Liver (tissue), 7 donors: ENCODE measurements at regions not wholly inside any gene's neighbourhood (a gene's known extent, or its start where the extent isn't known, plus 50 kb on each side); places are given as distances from the start of the nearest gene placed in this dataset.

ENCODE experiments used
- DNase-seq: peaks from one replicate; pipeline ENCODE4 v3.0.0-alpha.2; 2017; ENCODE audit warnings: low spot score
- H3K27ac ChIP-seq, 2 donors: one replicate each; pipeline ENCODE4 v1.7.0; 2013; ENCODE audit warnings: inconsistent platforms in 2 of 2, low read length in 2 of 2, control low read depth in 1 of 2, low read depth in 1 of 2, mild to moderate bottlenecking in 1 of 2
- H3K27me3 ChIP-seq, 4 donors: one replicate each; pipeline versions ENCODE4 v1.6.1 to v1.7.0; 2013; ENCODE audit warnings: low read length in 3 of 4, inconsistent platforms in 1 of 4, mild to moderate bottlenecking in 1 of 4, moderate library complexity in 1 of 4; ENCODE audit not compliant: control insufficient read depth in 4 of 4, insufficient read depth in 4 of 4
- H3K36me3 ChIP-seq, 4 donors: one replicate each; pipeline versions ENCODE4 v1.6.1 to v1.7.0; 2013; ENCODE audit warnings: low read length in 3 of 4, mild to moderate bottlenecking in 3 of 4, low read depth in 1 of 4, moderate library complexity in 1 of 4; ENCODE audit not compliant: control insufficient read depth in 4 of 4, insufficient read depth in 3 of 4
- H3K4me1 ChIP-seq, 4 donors: one replicate each; pipeline versions ENCODE4 v1.6.1 to v1.7.0; 2013; ENCODE audit warnings: low read length in 3 of 4, mild to moderate bottlenecking in 3 of 4, moderate library complexity in 1 of 4; ENCODE audit not compliant: control insufficient read depth in 4 of 4, insufficient read depth in 4 of 4
- H3K4me3 ChIP-seq, 3 donors: one replicate each; pipeline versions ENCODE4 v1.6.1 to v1.7.0; 2013; ENCODE audit warnings: low read length in 3 of 3, control low read depth in 1 of 3, low read depth in 1 of 3, mild to moderate bottlenecking in 1 of 3
- H3K9ac ChIP-seq, 2 donors: one replicate each; pipeline ENCODE4 v1.7.0; 2013; ENCODE audit warnings: low read length in 2 of 2, mild to moderate bottlenecking in 2 of 2, moderate library complexity in 2 of 2, control low read depth in 1 of 2, low read depth in 1 of 2
- H3K9me3 ChIP-seq, 4 donors: one replicate each; pipeline versions ENCODE4 v1.6.1 to v1.7.0; 2013; ENCODE audit warnings: low read length in 3 of 4; ENCODE audit not compliant: control insufficient read depth in 4 of 4
- EGR1 ChIP-seq, 2 donors: IDR thresholded peaks; 2 replicates each; pipeline ENCODE4 v1.6.1; 2016 to 2018; ENCODE audit warnings: antibody characterized with exemption in 2 of 2, low read depth in 2 of 2
- FOXA1 ChIP-seq: IDR thresholded peaks from 2 replicates; pipeline ENCODE4 v1.6.1; 2016; ENCODE audit warnings: antibody characterized with exemption
- FOXA2 ChIP-seq: IDR thresholded peaks from 2 replicates; pipeline ENCODE4 v1.6.1; 2016; ENCODE audit warnings: antibody characterized with exemption
- GABPA ChIP-seq, 2 donors: IDR thresholded peaks in 1 of 2; conservative IDR thresholded peaks in 1 of 2; 2 replicates each; pipeline ENCODE4 v1.6.1; 2016; ENCODE audit warnings: antibody characterized with exemption in 2 of 2, mild to moderate bottlenecking in 1 of 2, moderate library complexity in 1 of 2
- HNF4A ChIP-seq, 2 donors: conservative IDR thresholded peaks; 2 replicates each; pipeline ENCODE4 v1.6.1; 2016; ENCODE audit warnings: antibody characterized with exemption in 2 of 2, mild to moderate bottlenecking in 2 of 2
- HNF4G ChIP-seq: IDR thresholded peaks from 2 replicates; pipeline ENCODE4 v1.6.1; 2016; ENCODE audit warnings: antibody characterized with exemption
- JUND ChIP-seq, 2 donors: IDR thresholded peaks; 2 replicates each; pipeline ENCODE4 v1.6.1; 2016; ENCODE audit warnings: antibody characterized with exemption in 2 of 2
- NR2F2 ChIP-seq: IDR thresholded peaks from 2 replicates; pipeline ENCODE4 v1.6.1; 2016; ENCODE audit warnings: antibody characterized with exemption
- RAD21 ChIP-seq, 2 donors: IDR thresholded peaks; 2 replicates each; pipeline ENCODE4 v1.6.1; 2016; ENCODE audit warnings: antibody characterized with exemption in 2 of 2, mild to moderate bottlenecking in 2 of 2
- RXRA ChIP-seq, 2 donors: IDR thresholded peaks; 2 replicates each; pipeline ENCODE4 v1.6.1; 2017 to 2018; ENCODE audit warnings: antibody characterized with exemption in 2 of 2, mild to moderate bottlenecking in 1 of 2
- SP1 ChIP-seq: IDR thresholded peaks from 2 replicates; pipeline ENCODE4 v1.6.1; 2018; ENCODE audit warnings: antibody characterized with exemption, mild to moderate bottlenecking
- TAF1 ChIP-seq: conservative IDR thresholded peaks from 2 replicates; pipeline ENCODE4 v1.6.1; 2016; ENCODE audit warnings: antibody characterized with exemption, mild to moderate bottlenecking
- YY1 ChIP-seq: IDR thresholded peaks from 2 replicates; pipeline ENCODE4 v1.6.1; 2016; ENCODE audit warnings: antibody characterized with exemption, mild to moderate bottlenecking
- TF ChIP-seq, protein P1 (sequence below): IDR thresholded peaks from 2 replicates; pipeline ENCODE4 v1.6.1; 2016; ENCODE audit warnings: antibody characterized with exemption
- TF ChIP-seq, protein P2 (sequence below): IDR thresholded peaks from 2 replicates; pipeline ENCODE4 v1.6.1; 2016; ENCODE audit warnings: antibody characterized with exemption
- TF ChIP-seq, protein P3 (sequence below): fragments of 150-350 bp; IDR thresholded peaks from 2 replicates; pipeline ENCODE4 v1.5.1; 2017; ENCODE audit warnings: improper control_type of control experiment, low read depth, low read length; ENCODE audit not compliant: missing input control
- TF ChIP-seq, protein P4 (sequence below): IDR thresholded peaks from 2 replicates; pipeline ENCODE4 v1.6.1; 2016; ENCODE audit warnings: antibody characterized with exemption, mild to moderate bottlenecking
- donor health status: healthy.
- donor health status: healthy.
- donor health status: healthy.
- donor health status: healthy.

DNA sequence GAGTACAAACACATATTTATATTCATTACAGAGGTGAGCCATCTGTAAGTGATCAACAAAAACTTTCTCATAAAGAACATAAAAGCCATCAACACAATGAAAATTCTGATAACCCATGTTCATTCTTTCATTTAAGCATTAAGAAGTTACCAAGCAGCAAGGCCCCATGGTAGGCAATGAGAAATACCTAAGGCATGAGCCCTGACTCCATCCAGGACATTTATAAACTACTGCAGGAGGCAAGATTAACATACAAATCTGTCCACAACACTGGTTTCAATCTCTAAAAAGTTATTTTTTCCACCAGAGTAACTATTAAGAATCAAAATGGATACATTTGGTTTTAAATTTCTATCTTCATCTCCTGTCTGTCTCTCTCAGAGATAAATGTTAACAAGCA, 76.1 kb downstream of the SIPA1L2 start:
- no peaks in the 10 kb centered on the region for H3K36me3 ChIP-seq
- TF ChIP-seq YY1 (no peak), RXRA (IDR thresholded peaks at IDR 0.05) (no peak), TAF1 (no peak), JUND (IDR thresholded peaks at IDR 0.05) (no peak), HNF4A (conservative IDR thresholded peaks at IDR 0.05) (no peak), GABPA (IDR thresholded peaks at IDR 0.05 in 1 of 2, conservative IDR thresholded peaks at IDR 0.05 in 1 of 2) (no peak), HNF4G (no peak), FOXA1 (no peak), EGR1 (IDR thresholded peaks at IDR 0.05; ENCODE audit: low read depth in 2 of 2) (no peak), NR2F2 (no peak), RAD21 (IDR thresholded peaks at IDR 0.05) (no peak), FOXA2 (no peak), SP1 (no peak)
- TF ChIP-seq, protein P1, sequence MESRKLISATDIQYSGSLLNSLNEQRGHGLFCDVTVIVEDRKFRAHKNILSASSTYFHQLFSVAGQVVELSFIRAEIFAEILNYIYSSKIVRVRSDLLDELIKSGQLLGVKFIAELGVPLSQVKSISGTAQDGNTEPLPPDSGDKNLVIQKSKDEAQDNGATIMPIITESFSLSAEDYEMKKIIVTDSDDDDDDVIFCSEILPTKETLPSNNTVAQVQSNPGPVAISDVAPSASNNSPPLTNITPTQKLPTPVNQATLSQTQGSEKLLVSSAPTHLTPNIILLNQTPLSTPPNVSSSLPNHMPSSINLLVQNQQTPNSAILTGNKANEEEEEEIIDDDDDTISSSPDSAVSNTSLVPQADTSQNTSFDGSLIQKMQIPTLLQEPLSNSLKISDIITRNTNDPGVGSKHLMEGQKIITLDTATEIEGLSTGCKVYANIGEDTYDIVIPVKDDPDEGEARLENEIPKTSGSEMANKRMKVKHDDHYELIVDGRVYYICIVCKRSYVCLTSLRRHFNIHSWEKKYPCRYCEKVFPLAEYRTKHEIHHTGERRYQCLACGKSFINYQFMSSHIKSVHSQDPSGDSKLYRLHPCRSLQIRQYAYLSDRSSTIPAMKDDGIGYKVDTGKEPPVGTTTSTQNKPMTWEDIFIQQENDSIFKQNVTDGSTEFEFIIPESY, result no peak
- TF ChIP-seq, protein P2, sequence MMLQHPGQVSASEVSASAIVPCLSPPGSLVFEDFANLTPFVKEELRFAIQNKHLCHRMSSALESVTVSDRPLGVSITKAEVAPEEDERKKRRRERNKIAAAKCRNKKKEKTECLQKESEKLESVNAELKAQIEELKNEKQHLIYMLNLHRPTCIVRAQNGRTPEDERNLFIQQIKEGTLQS, result no peak
- TF ChIP-seq, protein P3, sequence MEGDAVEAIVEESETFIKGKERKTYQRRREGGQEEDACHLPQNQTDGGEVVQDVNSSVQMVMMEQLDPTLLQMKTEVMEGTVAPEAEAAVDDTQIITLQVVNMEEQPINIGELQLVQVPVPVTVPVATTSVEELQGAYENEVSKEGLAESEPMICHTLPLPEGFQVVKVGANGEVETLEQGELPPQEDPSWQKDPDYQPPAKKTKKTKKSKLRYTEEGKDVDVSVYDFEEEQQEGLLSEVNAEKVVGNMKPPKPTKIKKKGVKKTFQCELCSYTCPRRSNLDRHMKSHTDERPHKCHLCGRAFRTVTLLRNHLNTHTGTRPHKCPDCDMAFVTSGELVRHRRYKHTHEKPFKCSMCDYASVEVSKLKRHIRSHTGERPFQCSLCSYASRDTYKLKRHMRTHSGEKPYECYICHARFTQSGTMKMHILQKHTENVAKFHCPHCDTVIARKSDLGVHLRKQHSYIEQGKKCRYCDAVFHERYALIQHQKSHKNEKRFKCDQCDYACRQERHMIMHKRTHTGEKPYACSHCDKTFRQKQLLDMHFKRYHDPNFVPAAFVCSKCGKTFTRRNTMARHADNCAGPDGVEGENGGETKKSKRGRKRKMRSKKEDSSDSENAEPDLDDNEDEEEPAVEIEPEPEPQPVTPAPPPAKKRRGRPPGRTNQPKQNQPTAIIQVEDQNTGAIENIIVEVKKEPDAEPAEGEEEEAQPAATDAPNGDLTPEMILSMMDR, result no peak
- TF ChIP-seq, protein P4, sequence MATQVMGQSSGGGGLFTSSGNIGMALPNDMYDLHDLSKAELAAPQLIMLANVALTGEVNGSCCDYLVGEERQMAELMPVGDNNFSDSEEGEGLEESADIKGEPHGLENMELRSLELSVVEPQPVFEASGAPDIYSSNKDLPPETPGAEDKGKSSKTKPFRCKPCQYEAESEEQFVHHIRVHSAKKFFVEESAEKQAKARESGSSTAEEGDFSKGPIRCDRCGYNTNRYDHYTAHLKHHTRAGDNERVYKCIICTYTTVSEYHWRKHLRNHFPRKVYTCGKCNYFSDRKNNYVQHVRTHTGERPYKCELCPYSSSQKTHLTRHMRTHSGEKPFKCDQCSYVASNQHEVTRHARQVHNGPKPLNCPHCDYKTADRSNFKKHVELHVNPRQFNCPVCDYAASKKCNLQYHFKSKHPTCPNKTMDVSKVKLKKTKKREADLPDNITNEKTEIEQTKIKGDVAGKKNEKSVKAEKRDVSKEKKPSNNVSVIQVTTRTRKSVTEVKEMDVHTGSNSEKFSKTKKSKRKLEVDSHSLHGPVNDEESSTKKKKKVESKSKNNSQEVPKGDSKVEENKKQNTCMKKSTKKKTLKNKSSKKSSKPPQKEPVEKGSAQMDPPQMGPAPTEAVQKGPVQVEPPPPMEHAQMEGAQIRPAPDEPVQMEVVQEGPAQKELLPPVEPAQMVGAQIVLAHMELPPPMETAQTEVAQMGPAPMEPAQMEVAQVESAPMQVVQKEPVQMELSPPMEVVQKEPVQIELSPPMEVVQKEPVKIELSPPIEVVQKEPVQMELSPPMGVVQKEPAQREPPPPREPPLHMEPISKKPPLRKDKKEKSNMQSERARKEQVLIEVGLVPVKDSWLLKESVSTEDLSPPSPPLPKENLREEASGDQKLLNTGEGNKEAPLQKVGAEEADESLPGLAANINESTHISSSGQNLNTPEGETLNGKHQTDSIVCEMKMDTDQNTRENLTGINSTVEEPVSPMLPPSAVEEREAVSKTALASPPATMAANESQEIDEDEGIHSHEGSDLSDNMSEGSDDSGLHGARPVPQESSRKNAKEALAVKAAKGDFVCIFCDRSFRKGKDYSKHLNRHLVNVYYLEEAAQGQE, result no peak
- no peaks in the 10 kb centered on the region for H3K4me1 ChIP-seq
- H3K27ac ChIP-seq, result no peak overlapping the region
- no peak overlapping the region for H3K9ac ChIP-seq
- H3K9me3 ChIP-seq, result no peaks in the 10 kb centered on the region
- no peak for DNase-seq
- no peak overlapping the region for H3K4me3 ChIP-seq
- no peaks in the 10 kb centered on the region for H3K27me3 ChIP-seq
